GM18861 (cell line): ENCODE measurements at regions not wholly inside any gene's neighbourhood (a gene's known extent, or its start where the extent isn't known, plus 50 kb on each side); places are given as distances from the start of the nearest gene placed in this dataset.
"Not testable (repeated sequence)": the region's sequence is repeated elsewhere in the genome, so short reads cannot be mapped to it uniquely, and the experiment has no call there.

ENCODE experiments used
- ATAC-seq: cut with Tn5 transposase; IDR thresholded peaks from one replicate; pipeline ENCODE4 v1.9.1; 2021; ENCODE audit not compliant: unreplicated experiment

DNA sequence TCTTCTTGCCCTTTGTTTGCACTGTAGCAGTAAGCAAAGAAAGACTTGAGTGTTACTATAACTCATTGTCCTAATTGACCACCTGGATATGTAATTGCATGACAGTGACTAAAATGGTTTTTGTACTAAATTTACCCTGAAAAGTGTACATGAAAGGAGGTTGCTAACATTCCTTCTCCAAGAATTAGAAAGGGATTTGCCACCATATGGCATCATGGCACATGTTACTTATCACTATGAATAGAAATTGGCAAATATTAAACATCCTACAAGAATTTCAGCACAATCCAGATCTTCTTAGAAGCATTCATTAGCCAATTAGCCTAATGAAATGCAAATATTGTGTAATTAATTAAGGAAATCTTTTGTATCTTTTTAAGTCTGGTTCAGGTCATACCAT, 834.2 kb downstream of the STPG2 start:
- no peak for ATAC-seq

- ATAC-seq = no peak
Measured at GRCh38 chr4:97317201-97317600, 826.1 kb downstream of the STPG2 start.

GRCh38 chr4:97317671-97318070, 825.6 kb downstream of the STPG2 start:
- no peak for ATAC-seq

DNA sequence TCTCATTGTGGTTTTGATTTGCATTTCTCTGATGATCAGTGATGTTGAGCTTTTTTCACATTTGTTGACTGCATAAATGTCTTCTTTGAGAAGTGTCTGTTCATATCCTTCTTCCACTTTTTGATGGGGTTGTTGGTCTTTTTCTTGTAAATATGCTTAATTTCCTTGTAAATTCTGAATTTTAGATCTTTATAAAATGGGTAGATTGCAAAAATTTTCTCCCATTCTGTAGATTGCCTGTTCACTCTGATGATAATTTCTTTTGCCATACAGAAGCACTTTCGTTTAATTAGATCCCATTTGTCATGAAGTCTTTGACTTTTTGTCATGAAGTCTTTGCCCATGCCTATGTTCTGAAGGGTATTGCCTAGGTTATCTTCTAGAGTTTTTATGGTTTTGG, 817.5 kb downstream of the STPG2 start:
- not testable (repeated sequence) for ATAC-seq

DNA sequence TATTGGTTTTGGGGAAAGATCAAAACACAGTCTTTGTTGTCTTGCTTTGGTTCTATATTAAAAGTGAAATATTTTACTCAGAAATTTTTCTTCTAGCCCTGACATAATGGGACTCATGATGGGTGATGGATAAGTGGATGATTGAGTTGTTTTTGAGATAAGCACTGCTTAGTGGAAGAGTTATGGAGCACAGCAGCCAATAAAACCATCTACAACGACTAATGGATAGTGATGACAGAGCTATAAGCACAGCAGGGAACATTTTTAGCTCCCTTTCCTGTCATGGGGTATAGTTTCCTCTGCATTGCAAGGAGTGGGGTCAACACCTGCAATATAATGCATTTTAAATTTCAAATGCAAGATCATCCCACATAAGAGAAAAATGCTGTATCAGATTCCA, 812.4 kb downstream of the STPG2 start:
- ATAC-seq = no peak

GRCh38 chr4:97334348-97334747, 808.9 kb downstream of the STPG2 start:
- ATAC-seq = no peak

GRCh38 chr4:97349468-97350186, 793.6 kb downstream of the STPG2 start:
- ATAC-seq = no peak

DNA sequence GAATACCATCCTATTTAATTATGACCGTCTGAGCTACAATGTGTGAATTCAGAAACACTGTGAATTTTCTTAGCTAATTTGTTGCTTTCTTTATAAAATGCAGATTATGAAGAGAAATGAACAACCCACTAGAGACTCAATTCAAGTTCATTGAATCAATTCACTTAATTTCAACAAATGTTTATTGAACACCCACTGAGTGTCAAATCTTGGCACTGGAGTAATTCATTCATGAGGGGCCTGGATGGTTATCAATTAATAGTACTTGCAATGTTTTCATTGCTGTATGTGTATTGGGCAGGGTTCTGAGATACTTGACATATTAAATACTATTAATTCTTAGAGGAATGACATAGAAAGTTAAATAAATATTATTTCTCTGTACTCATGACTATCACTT, 789.4 kb downstream of the STPG2 start:
- no peak for ATAC-seq

DNA sequence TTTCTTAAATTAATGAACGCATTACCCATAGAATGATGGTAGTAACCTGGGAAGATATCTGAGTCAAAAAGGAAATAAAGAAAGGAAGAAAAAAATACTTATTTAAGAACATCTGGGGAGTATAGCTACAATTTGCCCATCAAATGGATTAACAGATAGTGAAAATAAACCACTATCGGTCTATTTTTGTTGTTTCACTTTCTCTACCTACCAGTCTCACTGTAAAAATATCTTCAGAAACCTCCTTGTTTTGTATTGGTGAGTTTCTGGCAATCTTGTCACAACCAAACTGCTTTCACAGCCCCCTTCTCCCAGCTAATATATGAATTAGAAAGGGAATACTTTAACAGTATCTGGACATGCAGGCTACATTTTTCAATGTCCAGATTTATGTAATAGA, 783.5 kb downstream of the STPG2 start:
- ATAC-seq = no peak

DNA sequence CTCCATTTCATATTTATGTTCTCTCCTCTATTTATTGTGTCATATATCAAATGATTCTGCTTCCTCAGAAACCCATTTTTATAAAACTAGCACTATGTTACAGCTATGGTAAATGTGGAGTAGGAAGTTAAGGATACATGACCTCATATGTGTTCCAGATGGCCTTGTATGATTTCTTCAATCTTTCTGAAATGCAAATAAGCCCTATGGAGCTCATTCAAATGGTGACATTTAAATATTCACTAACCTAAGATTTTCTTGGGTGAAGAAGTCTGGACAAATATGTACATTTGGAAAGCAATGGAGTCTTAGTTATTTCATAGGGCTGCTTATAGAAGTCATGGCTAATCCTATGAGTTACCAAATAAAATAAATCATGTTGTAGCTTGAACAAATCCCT, 782.5 kb downstream of the STPG2 start:
- no peak for ATAC-seq

GRCh38 chr4:97367878-97368277, 775.4 kb downstream of the STPG2 start:
- ATAC-seq = no peak

DNA sequence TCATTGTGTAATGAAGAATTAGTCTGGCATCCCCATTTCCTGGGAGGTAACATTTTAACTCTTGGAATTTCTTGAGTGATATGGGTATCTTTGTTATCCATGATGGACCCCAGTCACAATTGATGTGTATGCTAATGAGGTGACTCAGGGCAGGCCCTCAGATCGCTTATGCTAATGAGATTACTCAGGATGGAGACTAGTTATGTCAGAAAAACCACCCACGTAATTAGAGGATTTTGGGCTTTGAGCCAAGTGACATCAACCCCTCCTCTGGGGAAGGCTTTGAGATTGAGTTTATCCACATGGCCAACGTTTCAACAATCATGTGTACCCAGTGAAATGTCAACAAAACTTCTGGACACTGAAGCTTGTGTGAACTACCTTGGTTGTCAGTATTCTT, 772.7 kb downstream of the STPG2 start:
- ATAC-seq = no peak

DNA sequence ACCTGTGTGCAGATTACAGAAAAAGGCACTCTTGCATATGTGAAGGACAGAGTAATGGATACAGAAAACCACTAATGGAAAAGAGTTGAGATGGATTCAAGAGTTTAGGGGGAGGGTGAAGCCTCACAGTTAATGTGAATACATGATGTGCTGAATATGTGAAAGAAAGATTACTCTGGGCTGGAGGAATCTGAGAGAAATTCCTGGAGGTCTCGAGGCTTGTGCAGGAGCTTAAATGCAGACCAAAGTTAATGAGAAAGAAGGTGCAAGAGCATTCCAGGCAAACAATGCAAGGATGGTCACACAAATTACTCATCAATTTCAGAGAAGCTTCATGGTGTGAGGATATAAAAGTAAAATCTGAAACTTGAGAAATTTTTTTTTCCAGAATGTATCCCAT, 768.8 kb downstream of the STPG2 start:
- no peak for ATAC-seq

GRCh38 chr4:97386969-97387368, 756.3 kb downstream of the STPG2 start:
- no peak for ATAC-seq

DNA sequence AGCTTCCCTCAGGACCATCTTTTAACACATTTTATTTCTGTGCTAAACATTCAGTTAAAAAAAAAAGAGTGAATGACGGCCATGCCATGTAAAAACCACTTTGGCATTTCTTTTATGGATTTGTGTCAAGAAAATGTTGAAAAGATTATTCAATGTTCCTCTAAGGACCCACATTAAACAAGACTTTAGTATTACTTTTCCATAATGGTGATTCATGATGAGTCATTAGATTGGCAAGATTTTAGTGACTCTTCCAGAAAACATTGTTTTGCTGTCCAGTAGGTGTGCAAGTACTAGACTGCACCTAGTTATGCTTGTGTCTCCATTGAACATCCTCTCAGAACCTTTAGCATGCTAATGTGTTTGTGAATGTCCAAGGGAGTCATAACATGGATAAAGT, 748.6 kb downstream of the STPG2 start:
- ATAC-seq = no peak

DNA sequence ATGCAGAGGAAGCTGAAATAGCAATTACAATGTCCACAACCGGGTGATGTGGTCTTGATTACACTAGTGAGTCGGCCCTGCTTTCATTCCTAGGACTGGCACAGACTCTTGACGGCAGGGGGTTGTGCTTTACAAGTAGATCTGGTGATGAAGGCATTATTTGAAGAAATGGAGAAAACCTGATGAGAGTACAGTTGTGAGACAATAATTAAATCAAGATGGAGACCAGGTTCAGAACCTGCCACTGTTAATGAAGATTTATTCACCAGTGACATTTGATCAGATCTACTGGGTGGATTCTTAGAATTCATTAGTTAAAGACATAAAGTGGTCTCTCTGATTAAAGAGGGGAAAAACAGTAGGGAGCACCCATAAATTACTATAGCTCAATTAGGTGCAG, 747.2 kb downstream of the STPG2 start:
- ATAC-seq = no peak

- no peak for ATAC-seq
Measured at GRCh38 chr4:97396605-97397004, 746.7 kb downstream of the STPG2 start.

- no peak for ATAC-seq
Measured at GRCh38 chr4:97404876-97405523, 738.3 kb downstream of the STPG2 start.

GRCh38 chr4:97411356-97411755, 731.9 kb downstream of the STPG2 start:
- ATAC-seq = no peak

DNA sequence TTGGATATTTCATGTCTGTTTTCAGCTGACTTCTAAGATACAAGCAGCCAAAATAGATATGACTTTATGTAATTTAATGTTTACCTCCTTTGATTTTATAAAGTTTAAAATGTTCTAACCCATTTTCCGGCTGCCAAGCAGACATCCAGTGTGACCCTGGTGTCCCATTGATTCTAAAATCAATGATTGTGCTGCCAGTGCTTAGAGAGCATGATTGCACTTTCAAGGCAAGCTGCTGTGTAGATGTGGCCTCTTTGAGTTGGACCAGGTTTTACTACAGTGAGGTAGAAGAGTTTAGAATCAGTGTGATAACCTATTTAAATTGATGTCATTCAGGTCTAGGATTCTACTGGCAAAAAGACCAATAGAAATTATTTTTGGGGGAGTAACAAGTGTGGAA, 730.9 kb downstream of the STPG2 start:
- ATAC-seq = no peak

GRCh38 chr4:97414161-97414560, 729.1 kb downstream of the STPG2 start:
- ATAC-seq = no peak

DNA sequence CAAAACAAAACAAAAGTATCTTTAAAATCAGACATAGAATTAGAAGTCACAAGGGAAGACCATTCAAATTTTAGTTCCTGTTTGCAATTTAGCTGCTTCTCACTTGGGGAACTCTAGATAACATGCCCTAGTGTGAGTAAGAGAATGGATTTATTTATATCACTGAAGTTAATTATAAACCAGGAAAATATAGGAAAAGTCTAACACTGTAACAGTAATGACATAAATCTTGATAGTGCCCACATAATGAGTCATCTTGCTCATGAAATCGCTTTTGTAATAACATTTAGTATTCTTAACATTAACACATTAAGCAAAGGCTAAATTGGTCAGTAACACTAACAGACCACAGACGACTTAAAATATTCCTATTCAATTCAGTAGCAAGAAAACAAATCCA, 710.7 kb downstream of the STPG2 start:
- ATAC-seq = no peak
